GM18499 (cell line): ENCODE measurements at regions not wholly inside any gene's neighbourhood (a gene's known extent, or its start where the extent isn't known, plus 50 kb on each side); places are given as distances from the start of the nearest gene placed in this dataset.

Experiments used
- ATAC-seq: cut with Tn5 transposase; IDR thresholded peaks from one replicate; pipeline ENCODE4 v1.9.1; 2021; ENCODE audit warnings: moderate number of reproducible peaks; ENCODE audit not compliant: insufficient read depth, unreplicated experiment

GRCh38 chr3:107236655-107237337 lies 140.4 kb upstream of the CCDC54 start:
- no peak for ATAC-seq

- ATAC-seq, result no peak
Measured at GRCh38 chr3:107238787-107239186, 138.5 kb upstream of the CCDC54 start.

GRCh38 chr3:107239703-107240102 lies 137.5 kb upstream of the CCDC54 start:
- ATAC-seq, result no peak

- peak; percentile 76 for ATAC-seq
Measured at GRCh38 chr3:107240183-107241091, 136.8 kb upstream of the CCDC54 start.

- peak; percentile 5 for ATAC-seq
Measured at GRCh38 chr3:107241217-107241616, 136.0 kb upstream of the CCDC54 start.

- ATAC-seq, result no peak
Measured at GRCh38 chr3:107242579-107242978, 134.7 kb upstream of the CCDC54 start.

GRCh38 chr3:107247116-107247515 lies 130.1 kb upstream of the CCDC54 start:
- ATAC-seq, result no peak

- no peak for ATAC-seq
Measured at GRCh38 chr3:107249132-107249531, 128.1 kb upstream of the CCDC54 start.

- no peak for ATAC-seq
Measured at GRCh38 chr3:107250221-107250620, 127.0 kb upstream of the CCDC54 start.

GRCh38 chr3:107251819-107252218 lies 125.4 kb upstream of the CCDC54 start:
- ATAC-seq, result no peak

- ATAC-seq, result no peak
Measured at GRCh38 chr3:107256963-107257362, 120.3 kb upstream of the CCDC54 start.

GRCh38 chr3:107258300-107258699 lies 118.9 kb upstream of the CCDC54 start:
- no peak for ATAC-seq

- no peak for ATAC-seq
Measured at GRCh38 chr3:107260207-107260606, 117.0 kb upstream of the CCDC54 start.

GRCh38 chr3:107263269-107264021 lies 113.8 kb upstream of the CCDC54 start:
- ATAC-seq, result no peak

GRCh38 chr3:107264888-107265287 lies 112.4 kb upstream of the CCDC54 start:
- no peak for ATAC-seq

GRCh38 chr3:107265526-107265925 lies 111.7 kb upstream of the CCDC54 start:
- ATAC-seq, result no peak

- no peak for ATAC-seq
Measured at GRCh38 chr3:107268469-107268868, 108.8 kb upstream of the CCDC54 start.

GRCh38 chr3:107269136-107269535 lies 108.1 kb upstream of the CCDC54 start:
- no peak for ATAC-seq

GRCh38 chr3:107271787-107272387 lies 105.4 kb upstream of the CCDC54 start:
- no peak for ATAC-seq

GRCh38 chr3:107272471-107272870 lies 104.8 kb upstream of the CCDC54 start:
- ATAC-seq, result no peak
